Uterus (tissue), 3 donors: ENCODE measurements at regions not wholly inside any gene's neighbourhood (a gene's known extent, or its start where the extent isn't known, plus 50 kb on each side); places are given as distances from the start of the nearest gene placed in this dataset.

Experiments
- DNase-seq, 2 donors: peaks; one replicate each; pipeline ENCODE4 v3.0.0-alpha.2; 2019 to 2020
- H3K27ac ChIP-seq, 2 donors: fragments of 200-600 bp; sonication (generic); 1 replicate in 1 of 2; 2 replicates in 1 of 2; pipeline ENCODE4 v1.5.1; 2016 to 2018
- H3K27me3 ChIP-seq, 2 donors: fragments of 200-600 bp; sonication (generic); one replicate each; pipeline ENCODE4 v1.5.1; 2018 to 2019; ENCODE audit warnings: control low read depth in 1 of 2
- H3K36me3 ChIP-seq, 2 donors: fragments of 200-600 bp; sonication (generic); one replicate each; pipeline ENCODE4 v1.5.1; 2019; ENCODE audit warnings: control low read depth in 1 of 2
- H3K4me1 ChIP-seq, 2 donors: fragments of 200-600 bp; sonication (generic); one replicate each; pipeline ENCODE4 v1.5.1; 2018 to 2019; ENCODE audit warnings: control low read depth in 1 of 2
- H3K4me3 ChIP-seq, 2 donors: fragments of 200-600 bp; sonication (generic); 1 replicate in 1 of 2; 2 replicates in 1 of 2; pipeline ENCODE4 v1.5.1; 2018 to 2019; ENCODE audit warnings: mild to moderate bottlenecking in 1 of 2
- H3K9me3 ChIP-seq, 2 donors: fragments of 200-600 bp; sonication (generic); one replicate each; pipeline ENCODE4 v1.5.1; 2019; ENCODE audit warnings: control low read depth in 1 of 2
- CTCF ChIP-seq, 4 experiments: fragments of 200-600 bp in 2 of 4; fragments of 450-650 bp in 2 of 4; sonication (generic) in 2 of 4; IDR thresholded peaks; one replicate each; pipeline ENCODE4 v1.5.1; 2016 to 2019; ENCODE audit warnings: antibody characterized with exemption in 4 of 4, mild to moderate bottlenecking in 2 of 4, moderate library complexity in 1 of 4
- POLR2A ChIP-seq, 2 donors: fragments of 450-650 bp; IDR thresholded peaks; one replicate each; pipeline ENCODE4 v1.6.1; 2016; ENCODE audit warnings: antibody characterized with exemption in 2 of 2, mild to moderate bottlenecking in 1 of 2, moderate library complexity in 1 of 2
- intact Hi-C: fragments of 100-400 bp; cut with DNase I; formaldehyde crosslinking; loops from one replicate; pipeline ENCODE4 v1.15.1; 2023; ENCODE audit warnings: low total_unique reads
- donor health status: DM: yes; HTN: yes; CAD: no.

- no peaks in the 10 kb centered on the region for H3K4me1 ChIP-seq
- H3K27me3 ChIP-seq, result no peaks in the 10 kb centered on the region
- no peak overlapping the region for H3K27ac ChIP-seq
- no peaks in the 10 kb centered on the region for H3K9me3 ChIP-seq
- H3K36me3 ChIP-seq, result no peaks in the 10 kb centered on the region
- intact Hi-C loops, result no loop called here
- TF ChIP-seq POLR2A (IDR thresholded peaks at IDR 0.05) (no peak), CTCF (IDR thresholded peaks at IDR 0.05) (no peak)
- no peak for DNase-seq
- no peak overlapping the region for H3K4me3 ChIP-seq
Observed at GRCh38 chr21:24976238-24976637, 631.0 kb downstream of the MRPL39 start.

- TF ChIP-seq POLR2A (IDR thresholded peaks at IDR 0.05) (no peak), CTCF (IDR thresholded peaks at IDR 0.05) (no peak)
- Histone ChIP-seq H3K27me3 (no peaks in the 10 kb centered on the region), H3K4me3 (no peak overlapping the region), H3K4me1 (no peaks in the 10 kb centered on the region), H3K9me3 (no peaks in the 10 kb centered on the region), H3K36me3 (no peaks in the 10 kb centered on the region), H3K27ac (no peak overlapping the region)
- DNase-seq, result no peak
- intact Hi-C loops, result no loop called here
Observed at GRCh38 chr21:24969068-24969467, 638.2 kb downstream of the MRPL39 start.

- no peaks in the 10 kb centered on the region for H3K9me3 ChIP-seq
- DNase-seq, result no peak
- no peak overlapping the region for H3K27ac ChIP-seq
- no peaks in the 10 kb centered on the region for H3K27me3 ChIP-seq
- no peaks in the 10 kb centered on the region for H3K36me3 ChIP-seq
- no peak overlapping the region for H3K4me3 ChIP-seq
- intact Hi-C loops, result no loop called here
- no peaks in the 10 kb centered on the region for H3K4me1 ChIP-seq
- no peak for TF ChIP-seq CTCF (IDR thresholded peaks at IDR 0.05)
- no peak for TF ChIP-seq POLR2A (IDR thresholded peaks at IDR 0.05)
Observed at GRCh38 chr21:24955275-24955961, 651.9 kb downstream of the MRPL39 start.

GRCh38 chr21:24948186-24948585 is 659.1 kb downstream of the MRPL39 start:
- Histone ChIP-seq H3K27me3 (no peaks in the 10 kb centered on the region), H3K4me1 (no peaks in the 10 kb centered on the region), H3K36me3 (no peaks in the 10 kb centered on the region), H3K27ac (no peak overlapping the region), H3K4me3 (no peak overlapping the region), H3K9me3 (no peaks in the 10 kb centered on the region)
- no peak for DNase-seq
- TF ChIP-seq CTCF (IDR thresholded peaks at IDR 0.05), result no peak
- no peak for TF ChIP-seq POLR2A (IDR thresholded peaks at IDR 0.05)
- intact Hi-C loops, result no loop called here

GRCh38 chr21:24945910-24946309 is 661.4 kb downstream of the MRPL39 start:
- Histone ChIP-seq H3K4me1 (no peaks in the 10 kb centered on the region), H3K27me3 (no peaks in the 10 kb centered on the region), H3K9me3 (no peaks in the 10 kb centered on the region), H3K36me3 (no peaks in the 10 kb centered on the region), H3K4me3 (no peak overlapping the region), H3K27ac (no peak overlapping the region)
- DNase-seq, result no peak
- TF ChIP-seq POLR2A (IDR thresholded peaks at IDR 0.05) (no peak), CTCF (IDR thresholded peaks at IDR 0.05) (no peak)
- intact Hi-C loops, result no loop called here
